HG02973 (cell line): ENCODE measurements at regions not wholly inside any gene's neighbourhood (a gene's known extent, or its start where the extent isn't known, plus 50 kb on each side); places are given as distances from the start of the nearest gene placed in this dataset.

Source experiments
- ATAC-seq: cut with Tn5 transposase; IDR thresholded peaks from one replicate; pipeline ENCODE4 v1.9.1; 2021; ENCODE audit warnings: moderate library complexity; ENCODE audit not compliant: unreplicated experiment

DNA sequence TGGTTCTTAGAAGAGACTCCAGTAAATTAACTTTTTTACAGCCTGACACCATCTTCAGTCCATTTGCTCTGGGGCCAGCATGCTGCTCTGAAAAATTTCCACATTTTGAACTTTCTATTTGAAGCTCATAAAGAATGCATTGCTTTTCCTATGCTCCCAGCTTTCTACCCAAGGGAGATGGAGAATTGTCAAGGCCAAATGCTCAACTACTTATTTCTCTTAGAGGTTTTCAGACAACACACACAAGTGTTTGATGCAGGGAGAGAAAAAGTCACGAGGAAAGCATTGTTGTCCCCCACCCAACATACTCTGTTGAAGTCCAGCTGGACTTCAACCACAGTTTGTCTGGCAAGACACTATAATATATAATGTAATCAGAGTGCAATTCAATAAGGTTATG is 100.3 kb upstream of the CADPS start:
- no peak for ATAC-seq

DNA sequence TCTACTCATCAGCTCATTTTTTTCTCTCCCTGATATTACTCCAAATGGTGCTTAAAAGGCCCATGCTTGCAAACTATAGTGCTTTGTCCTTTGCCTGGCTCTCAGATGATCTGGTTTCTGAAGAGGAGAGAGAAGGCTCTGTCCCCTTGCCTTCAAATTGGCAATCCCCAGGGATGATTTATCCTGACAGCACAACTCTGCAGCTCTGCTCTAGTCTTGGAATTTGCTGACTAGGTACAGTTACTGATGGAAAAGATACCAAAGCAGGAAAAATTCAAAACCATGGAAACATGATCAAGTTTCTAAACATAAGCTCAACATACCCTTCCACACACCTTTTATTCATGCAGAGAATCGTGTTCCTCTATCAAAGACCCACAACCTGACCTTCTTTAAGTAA is 106.7 kb upstream of the CADPS start:
- no peak for ATAC-seq

DNA sequence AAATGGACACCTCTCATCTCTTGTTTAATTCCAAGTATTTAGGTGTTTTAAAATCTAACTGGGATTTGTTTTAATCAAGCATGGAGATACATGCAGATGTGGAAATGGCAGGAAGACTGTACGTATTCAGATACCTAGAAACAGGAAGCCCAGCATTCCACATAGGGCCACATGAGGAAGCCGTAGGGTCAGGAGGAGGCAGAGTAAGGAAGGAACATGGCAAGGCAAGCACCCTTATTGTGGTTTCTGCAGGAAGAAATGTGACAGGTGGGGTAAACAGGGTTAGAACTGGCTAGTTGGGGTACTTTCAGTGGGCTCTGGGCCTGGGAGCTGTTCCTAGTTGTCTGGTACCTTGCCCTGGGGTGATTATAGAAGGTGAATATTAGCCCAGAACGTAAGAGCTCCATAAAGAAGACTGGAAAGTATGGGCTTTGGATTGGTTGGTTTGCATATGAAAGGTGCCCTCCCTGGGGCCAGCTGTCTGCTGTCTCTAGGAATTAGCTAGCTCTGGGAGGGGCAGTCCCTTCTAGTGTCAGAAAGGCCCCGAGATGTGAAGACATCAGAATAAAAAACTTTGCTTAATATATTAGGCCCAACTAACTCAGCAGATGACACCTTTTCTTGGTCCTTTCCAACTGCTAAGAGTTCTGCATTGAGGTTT is 107.7 kb upstream of the CADPS start:
- ATAC-seq = no peak

DNA sequence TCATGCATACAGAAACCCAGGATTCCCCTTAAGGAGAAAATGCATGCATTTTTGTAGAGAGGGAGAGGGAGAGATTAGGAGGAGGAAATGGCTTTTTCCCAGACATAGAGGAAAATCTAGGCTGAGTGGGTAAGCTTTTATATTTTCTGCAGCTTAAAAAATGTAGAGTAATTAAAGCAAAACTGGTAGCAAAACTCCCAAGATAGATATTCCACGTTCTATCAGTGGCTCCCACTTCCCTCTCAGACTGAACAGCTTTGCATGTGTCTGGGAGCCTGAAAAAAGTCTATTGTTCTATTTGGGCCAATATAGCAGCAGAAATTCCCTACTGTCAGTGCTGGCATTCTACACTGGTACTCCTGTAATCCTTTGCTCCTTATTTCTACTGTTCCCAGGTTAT is 110.8 kb upstream of the CADPS start:
- no peak for ATAC-seq

DNA sequence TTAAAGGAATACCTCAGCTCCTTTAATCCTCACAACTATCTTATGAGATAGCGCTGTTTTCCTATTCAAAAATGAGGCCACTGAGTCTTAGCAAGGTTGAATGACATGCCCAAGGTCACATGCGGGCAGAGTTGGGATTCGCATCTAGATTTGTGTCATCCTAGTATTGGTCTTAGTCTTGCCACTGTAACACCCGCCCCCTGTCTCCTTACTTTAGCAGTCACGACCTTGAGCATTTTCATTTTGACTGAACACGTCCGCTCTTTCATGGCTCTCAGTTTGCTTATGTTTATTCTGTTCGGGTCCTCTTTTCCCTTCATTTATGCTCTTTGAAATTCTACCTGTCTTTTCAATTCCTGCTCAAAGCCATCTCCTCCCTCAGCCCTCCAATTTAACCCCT is 112.5 kb upstream of the CADPS start:
- ATAC-seq = no peak

DNA sequence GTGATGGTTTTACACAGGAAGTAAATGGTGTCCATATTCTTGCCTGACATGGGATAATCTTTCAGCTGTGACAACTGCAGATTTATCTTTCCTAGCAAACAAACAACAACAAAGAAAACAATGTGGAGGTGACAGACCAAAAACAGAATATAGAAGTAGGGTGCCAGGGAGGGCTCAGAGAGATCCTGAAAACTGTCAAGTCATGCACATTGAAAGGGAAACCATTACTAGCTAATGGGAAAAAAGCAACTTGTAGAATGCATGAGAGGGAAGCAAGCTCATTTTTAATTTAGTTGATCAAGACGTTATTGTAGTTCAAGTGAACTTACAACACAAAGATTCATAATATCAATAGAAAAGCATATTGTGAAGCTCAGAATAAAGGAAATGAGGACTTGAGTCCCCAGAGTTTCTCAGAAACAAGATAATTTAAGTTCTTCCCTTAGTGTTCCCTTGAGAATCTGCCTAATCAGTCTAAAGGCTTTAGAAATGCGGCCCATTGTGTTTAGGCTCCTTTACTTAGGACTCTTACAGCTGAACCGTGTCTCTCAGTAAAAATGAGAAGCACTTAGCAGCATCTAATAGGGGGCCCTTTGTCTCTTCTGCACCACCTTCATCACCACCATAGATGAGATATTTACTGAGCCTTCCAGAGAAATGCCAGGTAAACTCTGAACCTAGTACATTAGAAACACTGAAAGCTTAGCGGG is 115.6 kb upstream of the CADPS start:
- no peak for ATAC-seq

DNA sequence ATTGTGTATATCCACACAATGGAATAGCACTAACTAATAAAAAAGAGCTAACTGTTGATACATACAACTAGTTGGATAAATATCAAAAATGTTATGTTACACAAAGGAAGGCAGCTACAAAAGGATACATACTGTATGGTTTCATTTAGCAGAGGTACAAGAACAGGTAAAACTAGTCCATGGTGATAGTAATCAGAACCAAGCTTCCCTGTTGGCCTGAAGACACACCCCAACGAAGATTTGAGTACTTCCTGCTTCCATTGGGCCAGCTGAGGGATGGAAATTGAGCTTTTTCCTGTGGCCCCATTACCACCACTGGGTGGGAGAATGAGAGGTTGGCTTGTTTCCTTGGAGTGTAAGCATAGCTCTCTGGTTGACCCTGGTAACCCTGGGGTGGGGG is 117.3 kb upstream of the CADPS start:
- ATAC-seq = no peak

DNA sequence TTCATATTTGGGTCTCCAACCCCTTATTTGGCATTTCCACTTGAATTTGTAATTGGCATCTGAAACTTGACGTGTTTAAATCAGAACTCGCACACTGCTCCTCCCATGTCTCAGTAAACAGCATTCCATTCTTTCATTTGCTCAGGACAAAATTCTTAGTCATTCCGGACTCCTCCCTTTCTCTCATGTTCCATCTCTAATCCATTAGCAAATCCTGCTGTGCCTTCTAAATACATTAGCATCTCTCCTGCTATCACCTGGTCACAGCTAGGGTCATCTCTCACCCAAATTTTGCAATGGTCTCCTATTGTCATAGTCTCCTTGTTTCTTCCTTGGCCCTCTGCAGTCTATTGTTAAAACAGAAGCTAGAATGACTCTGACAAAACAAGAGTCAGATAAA is 119.9 kb upstream of the CADPS start:
- ATAC-seq = no peak

DNA sequence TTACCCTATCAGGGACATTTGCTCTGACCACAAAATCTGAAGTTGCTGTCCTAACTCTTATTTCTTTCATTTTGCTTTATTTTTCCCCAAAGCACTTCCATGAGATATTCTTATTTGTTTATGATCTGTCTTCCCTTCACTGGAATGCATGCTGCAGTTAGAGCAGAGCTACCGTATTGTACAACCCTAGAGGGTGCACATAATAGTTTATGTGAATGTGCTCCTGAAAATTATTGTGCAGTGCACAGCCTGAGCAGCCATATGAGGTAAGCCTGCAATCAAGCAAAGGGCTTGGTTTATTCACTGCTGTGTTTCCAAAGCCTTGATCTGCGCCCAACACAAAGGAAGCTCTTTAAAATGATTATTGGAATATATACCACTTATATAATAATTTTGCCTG is 120.3 kb upstream of the CADPS start:
- no peak for ATAC-seq

DNA sequence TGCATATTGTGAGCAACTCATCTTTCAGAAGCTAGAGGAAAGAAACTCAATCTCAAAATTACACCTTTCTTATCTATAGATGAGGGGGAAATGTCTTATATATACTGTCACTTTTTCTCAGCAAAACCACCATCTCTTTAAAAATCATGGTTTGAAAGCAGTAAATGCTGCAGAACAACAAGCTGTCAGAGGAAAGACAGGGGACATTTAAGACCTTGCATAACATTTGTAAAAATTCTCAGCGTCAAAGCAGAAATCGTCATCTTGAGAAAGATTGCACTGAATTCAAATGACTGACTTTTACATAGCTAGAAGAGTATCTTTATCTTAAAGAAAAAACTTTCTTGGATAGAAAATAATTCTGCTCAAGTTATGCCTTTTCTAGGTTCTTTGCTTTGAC is 122.2 kb upstream of the CADPS start:
- no peak for ATAC-seq

DNA sequence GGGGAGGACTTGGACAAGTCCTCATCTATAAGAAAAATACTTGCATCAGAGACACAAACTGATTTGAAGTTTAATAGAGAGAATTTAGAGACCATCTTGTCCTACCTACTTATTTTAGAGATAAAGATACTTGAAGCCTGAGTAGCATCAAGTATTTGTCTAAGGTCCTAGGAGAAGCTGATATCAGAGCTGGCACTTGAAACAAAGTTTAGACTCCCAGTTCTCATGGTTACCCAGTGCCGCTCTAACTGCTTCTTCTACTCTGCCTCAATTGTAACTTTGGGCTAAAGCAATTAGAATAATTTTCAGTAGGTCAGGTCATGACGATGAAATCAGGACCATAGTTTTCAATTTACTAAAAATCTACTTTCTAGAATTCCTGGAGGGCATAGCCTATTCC is 123.9 kb upstream of the CADPS start:
- ATAC-seq = no peak

DNA sequence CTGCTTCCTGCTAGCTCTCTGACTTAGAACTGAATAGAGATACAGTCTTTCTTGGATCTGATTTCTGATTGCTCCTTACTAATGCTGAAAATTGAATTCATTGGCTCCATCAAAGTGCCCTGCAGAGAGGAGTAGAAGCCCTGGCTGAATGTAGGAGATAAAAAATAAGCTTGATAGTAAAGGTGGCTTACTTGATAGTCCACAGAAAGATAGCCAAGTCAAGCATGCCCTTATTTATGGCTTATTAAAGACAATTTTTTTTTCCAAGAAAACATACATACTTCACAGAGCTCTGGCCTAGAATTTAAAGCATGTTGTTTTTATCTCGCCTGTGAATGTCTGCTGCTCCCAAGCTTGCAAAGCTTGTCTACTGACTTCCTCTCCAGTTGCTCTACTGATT is 124.6 kb upstream of the CADPS start:
- ATAC-seq = no peak

DNA sequence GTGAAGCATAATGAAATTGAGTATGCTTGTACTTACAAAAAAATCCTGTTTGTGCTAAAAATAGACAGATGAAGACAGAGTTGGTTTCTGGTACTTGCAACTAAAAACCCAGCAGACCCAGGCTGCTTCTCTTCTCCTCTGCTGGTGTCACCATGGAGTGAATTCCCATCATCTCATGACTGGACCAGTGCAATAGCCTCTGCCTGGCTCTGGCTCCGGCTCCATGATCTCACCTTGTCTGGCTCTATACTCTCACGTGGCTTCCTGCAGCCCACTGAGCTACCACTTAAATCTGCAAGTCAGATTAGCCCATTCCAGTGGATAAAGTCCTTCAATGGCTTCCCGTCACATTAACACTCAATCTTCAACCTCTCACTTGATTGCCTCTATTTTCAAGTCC is 129.2 kb upstream of the CADPS start:
- no peak for ATAC-seq

DNA sequence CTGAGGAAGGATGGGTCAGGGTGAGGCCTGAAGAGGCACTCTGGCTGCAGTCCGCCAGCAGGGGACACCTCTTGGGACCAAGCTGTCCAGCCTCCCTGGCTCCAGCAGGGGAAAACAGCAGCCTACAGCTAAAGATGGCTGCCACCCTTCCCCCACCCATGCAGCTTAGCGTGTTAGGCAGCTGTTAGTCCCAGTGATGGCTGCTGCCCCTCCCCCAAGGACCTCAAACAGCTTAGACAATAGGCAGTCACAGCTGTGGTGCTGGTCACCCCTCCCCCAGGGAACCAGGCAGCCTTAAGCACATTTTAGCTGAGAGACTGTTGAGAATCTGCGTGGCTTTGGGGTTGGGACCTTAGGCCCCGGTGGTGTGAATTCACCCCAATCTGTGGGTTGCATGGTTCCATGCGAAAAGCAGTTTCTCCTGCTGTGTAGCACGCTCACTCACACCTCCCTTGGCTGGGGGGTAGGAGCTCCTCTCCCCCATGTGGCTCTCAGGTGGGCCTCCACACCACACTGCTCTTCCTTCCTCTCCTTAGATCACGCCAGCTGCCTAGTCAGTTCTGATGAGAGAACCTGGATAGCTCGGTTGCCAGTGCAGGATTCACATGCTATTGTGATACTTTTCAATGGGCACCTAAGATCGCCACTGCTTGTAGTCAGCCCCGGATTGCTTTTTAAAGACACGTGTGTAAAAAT is 140.5 kb upstream of the CADPS start:
- ATAC-seq = no peak

DNA sequence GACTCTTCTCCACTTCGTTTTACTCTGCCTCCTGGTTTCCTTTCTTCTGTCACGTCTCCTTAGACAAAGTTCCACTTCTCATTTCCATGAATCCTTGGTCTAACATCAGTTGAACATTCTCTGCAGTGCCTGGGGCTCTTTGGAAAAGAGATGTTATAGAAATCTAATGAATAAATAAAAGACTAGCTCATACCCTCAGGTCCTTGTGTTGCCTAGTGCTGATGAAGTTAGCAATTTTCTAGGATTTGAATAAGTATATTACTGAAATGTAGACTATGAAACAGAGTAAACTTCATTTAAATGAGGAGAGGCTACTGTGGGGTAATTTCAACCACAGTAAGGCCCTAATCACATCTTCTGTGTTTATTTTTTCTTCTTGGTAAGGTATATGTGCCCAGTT is 146.9 kb upstream of the CADPS start:
- no peak for ATAC-seq

DNA sequence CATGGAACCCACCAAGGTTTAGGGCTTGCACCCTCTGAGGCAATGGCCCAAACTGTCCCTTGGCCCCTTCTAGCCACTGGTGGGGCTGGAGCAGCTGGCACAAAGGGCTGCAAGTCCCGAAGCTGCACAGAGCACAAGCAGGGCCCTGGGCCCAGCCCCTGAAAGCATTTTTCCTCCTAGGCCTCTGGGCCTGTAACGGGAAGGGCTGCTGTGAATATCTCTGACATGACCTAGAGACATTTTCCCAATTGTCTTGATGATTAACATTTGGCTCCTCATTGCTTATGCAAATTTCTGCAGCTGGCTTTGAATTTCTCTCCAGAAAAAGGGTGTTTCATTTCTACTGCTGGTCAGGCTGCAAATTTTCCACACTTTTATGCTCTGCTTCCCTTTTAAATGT is 151.5 kb upstream of the CADPS start:
- no peak for ATAC-seq

DNA sequence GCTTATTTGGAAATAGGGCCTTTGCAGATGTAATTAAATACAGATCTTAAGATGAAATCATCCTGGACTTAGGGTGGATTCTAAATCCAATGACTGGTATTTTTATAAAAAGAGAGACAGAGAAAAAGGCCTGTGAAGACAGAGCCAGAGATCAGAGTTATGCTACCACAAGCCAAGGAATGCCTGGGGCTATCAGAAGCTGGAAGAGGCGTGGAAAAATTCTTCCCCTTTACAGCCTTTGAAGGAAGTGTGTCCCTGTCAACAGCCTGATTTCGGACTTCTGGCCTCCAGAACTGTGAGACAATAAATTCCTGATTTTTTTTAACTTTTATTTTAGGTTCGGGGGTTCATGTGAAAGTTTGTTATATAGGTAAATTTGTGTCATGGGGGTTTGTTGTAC is 154.1 kb upstream of the CADPS start:
- no peak for ATAC-seq

DNA sequence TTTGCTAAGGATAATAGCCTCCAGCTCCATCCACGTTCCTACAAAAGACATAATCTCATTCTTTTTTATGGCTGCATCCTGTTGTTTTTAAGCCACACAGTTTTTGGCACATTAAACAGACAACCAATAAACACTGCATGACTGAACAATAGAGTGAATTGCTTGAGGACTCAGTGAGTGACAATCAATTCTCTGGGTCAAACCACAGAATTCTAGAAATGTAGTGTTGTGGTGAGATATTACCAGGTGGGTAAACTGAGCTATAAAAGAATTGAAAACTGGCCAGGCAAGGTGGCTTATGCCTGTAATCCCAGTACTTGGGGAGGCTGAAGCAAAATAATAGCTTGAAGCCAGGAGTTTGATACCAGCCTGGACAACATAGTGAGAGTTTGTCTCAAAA is 154.7 kb upstream of the CADPS start:
- no peak for ATAC-seq

DNA sequence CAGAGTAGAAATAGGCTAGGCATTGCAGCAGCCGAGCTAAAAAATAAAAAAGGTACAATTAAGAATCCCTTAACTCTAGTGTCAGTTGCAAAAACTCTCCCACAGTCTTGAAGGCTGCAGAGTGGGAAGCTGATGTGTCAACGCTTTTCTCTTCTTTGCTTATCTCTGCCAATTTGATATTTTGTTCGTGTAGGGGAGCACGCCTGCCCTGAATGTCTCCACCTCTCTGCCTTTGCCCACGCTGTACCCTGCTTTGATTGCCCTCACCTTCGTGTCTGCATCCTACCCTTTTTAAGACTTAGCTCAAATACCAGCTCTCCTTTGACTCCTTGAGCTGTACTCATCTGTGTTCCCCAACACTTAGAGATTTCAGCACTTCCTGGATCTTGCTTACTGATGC is 155.4 kb upstream of the CADPS start:
- no peak for ATAC-seq

DNA sequence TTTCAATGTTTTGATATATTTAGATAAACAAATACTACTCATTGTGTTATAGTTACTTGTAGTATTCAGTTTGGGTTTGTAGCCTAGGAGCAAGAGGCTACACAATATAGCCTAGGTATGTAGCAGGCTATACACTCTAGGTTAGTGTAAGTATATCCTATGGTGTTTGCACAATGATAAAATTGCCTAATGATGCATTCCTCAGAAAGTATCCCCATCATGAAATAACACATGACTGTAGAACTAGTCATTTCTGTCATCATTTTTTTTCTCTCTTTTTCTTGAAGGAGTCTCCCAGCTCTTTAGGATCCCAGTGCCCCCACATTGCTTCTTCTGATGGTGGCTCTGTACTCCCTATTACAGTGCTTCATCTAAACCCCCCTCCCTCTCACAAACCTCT is 157.7 kb upstream of the CADPS start:
- no peak for ATAC-seq

DNA sequence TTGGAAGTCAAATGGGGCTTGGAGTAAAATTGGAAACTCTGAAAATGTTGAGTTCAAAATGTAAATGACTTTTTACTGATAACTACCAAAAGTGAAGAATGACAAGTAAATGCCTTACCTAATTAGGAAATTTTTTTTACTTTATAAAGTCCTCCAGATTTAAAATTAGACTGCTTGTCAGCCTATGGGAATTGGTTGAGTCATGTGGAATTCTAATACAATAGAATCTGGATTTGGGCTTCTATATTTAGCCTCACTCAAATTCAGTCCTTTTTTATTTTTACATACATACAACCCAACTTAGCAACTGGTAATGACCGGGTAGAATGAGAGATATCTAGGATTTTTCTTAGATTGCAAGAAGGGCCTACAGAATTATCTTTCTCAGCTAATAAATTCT is 158.9 kb upstream of the CADPS start:
- no peak for ATAC-seq

DNA sequence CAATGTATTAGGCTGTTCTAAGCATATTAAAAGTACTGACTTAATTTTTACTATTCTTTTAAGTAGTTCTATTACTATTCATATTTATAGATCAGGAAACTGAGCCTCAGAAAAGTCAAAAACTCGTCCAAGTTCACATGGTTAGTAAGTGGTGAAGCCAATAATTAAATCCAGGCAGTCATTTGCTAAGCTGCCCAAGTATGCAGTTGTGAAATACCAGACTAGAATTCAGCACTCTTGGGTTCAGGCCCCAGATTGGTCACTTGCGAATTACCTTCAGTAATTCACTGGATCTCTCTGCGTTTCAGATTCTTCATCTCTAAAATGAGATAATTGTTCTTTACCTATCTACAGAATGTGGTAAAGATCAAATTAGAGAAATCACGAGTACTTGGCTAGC is 161.9 kb upstream of the CADPS start:
- no peak for ATAC-seq
